ENCODE measurements at regions not wholly inside any gene's neighbourhood (a gene's known extent, or its start where the extent isn't known, plus 50 kb on each side); places are given as distances from the start of the nearest gene placed in this dataset.

DNA sequence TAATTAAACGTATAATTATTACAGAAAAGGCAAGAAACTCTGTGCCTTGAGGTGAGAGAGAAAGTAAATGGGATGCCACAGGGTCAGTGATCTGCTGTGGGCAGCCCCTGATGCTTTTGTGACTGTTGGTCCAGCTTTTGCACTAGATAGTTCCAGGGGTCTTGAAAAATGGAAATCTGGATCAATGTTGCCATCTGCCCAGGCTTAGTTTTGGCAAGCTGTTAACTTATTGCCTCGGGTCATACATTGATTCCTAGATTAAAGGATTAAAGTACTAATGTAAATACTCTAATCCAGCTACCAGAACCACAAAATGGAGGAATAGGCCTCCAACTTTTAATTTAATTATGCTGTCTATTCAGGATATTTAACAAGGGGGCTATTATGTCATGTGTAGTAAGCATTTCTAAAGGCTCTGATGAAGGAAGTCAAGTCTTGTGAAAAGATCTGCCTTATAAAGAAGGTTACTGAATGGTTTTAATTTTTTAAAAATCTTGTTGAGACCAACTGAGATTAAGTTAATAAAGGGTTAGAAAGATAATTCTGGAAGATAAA is 376.0 kb upstream of the HS3ST5 start:
- Histone ChIP-seq H3K9me3 (no peaks in the 10 kb centered on the region), H3K4me3 (no peak overlapping the region), H3K4me1 (ENCODE audit: control insufficient read depth in 1 of 2, low read depth in 2 of 2) (no peaks in the 10 kb centered on the region), H3K27me3 (replicated peaks; ENCODE audit: insufficient read depth) (no peaks in the 10 kb centered on the region), H3K27ac (no peak overlapping the region), H3K36me3 (no peaks in the 10 kb centered on the region)
- ATAC-seq (ENCODE audit: insufficient number of reproducible peaks, low FRiP score, low read depth), result no peak
- DNase-seq (ENCODE audit: low spot score), result no peak
- TF ChIP-seq, protein P1, sequence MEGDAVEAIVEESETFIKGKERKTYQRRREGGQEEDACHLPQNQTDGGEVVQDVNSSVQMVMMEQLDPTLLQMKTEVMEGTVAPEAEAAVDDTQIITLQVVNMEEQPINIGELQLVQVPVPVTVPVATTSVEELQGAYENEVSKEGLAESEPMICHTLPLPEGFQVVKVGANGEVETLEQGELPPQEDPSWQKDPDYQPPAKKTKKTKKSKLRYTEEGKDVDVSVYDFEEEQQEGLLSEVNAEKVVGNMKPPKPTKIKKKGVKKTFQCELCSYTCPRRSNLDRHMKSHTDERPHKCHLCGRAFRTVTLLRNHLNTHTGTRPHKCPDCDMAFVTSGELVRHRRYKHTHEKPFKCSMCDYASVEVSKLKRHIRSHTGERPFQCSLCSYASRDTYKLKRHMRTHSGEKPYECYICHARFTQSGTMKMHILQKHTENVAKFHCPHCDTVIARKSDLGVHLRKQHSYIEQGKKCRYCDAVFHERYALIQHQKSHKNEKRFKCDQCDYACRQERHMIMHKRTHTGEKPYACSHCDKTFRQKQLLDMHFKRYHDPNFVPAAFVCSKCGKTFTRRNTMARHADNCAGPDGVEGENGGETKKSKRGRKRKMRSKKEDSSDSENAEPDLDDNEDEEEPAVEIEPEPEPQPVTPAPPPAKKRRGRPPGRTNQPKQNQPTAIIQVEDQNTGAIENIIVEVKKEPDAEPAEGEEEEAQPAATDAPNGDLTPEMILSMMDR (IDR thresholded peaks at IDR 0.05), result no peak

DNA sequence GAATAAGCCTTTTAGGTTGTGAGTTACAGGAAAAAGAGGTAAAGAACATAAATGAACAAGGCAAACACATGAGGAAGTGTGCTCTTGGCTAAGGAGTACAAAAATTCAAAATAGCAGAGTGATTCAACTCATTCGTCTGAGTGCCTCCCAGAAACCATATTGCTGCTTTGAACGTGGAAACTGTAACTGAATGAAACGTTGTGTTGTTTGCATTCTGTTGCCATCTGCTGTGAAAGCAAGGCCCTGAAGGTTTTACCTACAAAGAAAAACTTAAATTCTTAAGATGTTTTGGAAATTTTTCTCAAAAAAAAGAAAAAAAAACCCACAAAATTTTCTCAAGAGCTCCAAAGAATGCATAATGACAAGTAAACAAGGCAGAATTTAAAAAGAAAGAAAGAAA is 375.4 kb upstream of the HS3ST5 start:
- TF ChIP-seq, protein P1 (IDR thresholded peaks at IDR 0.05), result no peak
- Histone ChIP-seq H3K9me3 (no peaks in the 10 kb centered on the region), H3K27me3 (replicated peaks; ENCODE audit: insufficient read depth) (no peaks in the 10 kb centered on the region), H3K4me1 (ENCODE audit: control insufficient read depth in 1 of 2, low read depth in 2 of 2) (no peaks in the 10 kb centered on the region), H3K36me3 (no peaks in the 10 kb centered on the region), H3K27ac (no peak overlapping the region), H3K4me3 (no peak overlapping the region)
- no peak for DNase-seq (ENCODE audit: low spot score)
- no peak for ATAC-seq (ENCODE audit: insufficient number of reproducible peaks, low FRiP score, low read depth)

DNA sequence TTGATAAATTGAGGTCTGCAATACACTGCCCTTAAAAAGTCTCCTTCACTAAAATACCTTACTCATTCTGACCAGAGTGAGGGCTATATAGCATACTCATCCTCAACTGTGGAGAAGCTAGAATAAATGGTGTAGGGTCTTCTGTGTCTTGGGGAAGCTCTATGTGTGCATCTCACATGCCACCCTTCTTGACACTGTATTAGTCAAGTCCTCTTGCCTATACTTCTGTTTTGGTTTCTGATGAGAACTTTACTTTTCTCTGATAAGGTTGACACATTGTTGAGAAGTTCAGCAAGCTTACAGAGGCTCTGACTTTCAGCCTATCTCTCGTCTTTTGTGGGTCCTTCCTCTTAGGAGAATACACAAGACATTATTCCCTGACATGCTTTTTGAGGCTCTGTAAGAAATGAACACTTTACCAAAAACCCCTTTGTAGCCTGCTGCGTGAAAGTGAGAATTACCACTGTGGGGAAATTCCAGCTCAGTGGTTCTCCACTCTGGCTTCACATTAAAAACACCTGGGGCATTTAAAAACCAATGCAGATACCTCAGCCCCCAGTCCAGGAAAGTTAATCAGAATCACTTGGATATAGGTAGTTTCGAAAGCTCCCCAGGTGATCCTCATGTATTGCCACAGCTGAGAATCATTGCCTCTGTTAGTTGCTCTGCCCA is 372.1 kb upstream of the HS3ST5 start:
- no peak for ATAC-seq (ENCODE audit: insufficient number of reproducible peaks, low FRiP score, low read depth)
- H3K4me3 ChIP-seq, result no peak overlapping the region
- TF ChIP-seq, protein P1 (IDR thresholded peaks at IDR 0.05), result no peak
- H3K36me3 ChIP-seq, result no peaks in the 10 kb centered on the region
- H3K4me1 ChIP-seq (ENCODE audit: control insufficient read depth in 1 of 2, low read depth in 2 of 2), result no peaks in the 10 kb centered on the region
- no peaks in the 10 kb centered on the region for H3K9me3 ChIP-seq
- DNase-seq (ENCODE audit: low spot score), result no peak
- H3K27ac ChIP-seq, result no peak overlapping the region
- H3K27me3 ChIP-seq (replicated peaks; ENCODE audit: insufficient read depth), result no peaks in the 10 kb centered on the region

DNA sequence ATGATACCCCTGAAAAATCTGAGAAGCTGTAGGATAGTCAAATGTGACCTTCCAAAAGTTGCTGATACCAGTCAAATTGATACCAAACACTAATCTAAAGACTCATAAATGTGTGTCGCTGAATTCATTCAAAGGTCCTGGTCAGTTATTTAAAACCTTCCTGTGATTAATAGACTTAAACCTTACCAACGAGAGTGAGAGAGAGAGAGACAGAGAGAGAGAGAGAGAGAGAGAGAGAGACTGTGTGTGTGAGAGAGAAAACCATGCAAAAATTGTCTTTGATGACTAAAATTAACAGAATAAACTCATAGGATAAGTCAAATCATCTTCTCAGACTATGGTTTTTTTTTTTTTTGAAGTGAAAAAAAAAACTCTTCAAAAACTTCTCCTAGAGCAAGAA is 370.9 kb upstream of the HS3ST5 start:
- ATAC-seq (ENCODE audit: insufficient number of reproducible peaks, low FRiP score, low read depth), result no peak
- no peaks in the 10 kb centered on the region for H3K27me3 ChIP-seq (replicated peaks; ENCODE audit: insufficient read depth)
- TF ChIP-seq, protein P1 (IDR thresholded peaks at IDR 0.05), result no peak
- no peak for DNase-seq (ENCODE audit: low spot score)
- no peak overlapping the region for H3K27ac ChIP-seq
- no peaks in the 10 kb centered on the region for H3K9me3 ChIP-seq
- no peak overlapping the region for H3K4me3 ChIP-seq
- H3K4me1 ChIP-seq (ENCODE audit: control insufficient read depth in 1 of 2, low read depth in 2 of 2), result no peaks in the 10 kb centered on the region
- H3K36me3 ChIP-seq, result no peaks in the 10 kb centered on the region

DNA sequence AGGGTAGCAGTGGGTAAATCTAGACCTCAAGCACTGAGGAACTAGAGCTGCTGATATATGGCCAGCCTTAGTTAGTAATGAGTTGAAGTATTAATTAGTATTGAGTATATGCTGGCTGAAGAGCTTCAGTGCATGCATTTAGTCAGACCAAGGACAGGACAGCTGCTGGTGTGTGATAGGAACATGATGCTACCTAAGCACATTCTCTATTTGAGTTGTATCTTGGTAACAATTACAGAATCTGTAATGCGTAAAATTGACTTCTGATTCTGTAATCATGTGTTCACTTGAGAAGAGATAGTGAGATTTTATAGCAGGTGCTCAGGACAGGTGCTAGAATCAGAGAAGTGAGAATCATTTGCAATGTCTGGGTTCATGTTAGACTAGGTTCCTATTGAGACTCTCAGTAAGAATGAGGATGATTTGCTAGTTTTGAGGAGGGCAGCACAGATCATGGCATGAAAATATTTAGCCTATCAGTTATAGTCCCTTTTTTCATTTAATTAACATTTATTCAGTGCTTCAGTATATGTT is 369.4 kb upstream of the HS3ST5 start:
- H3K27ac ChIP-seq, result no peak overlapping the region
- no peak overlapping the region for H3K4me3 ChIP-seq
- ATAC-seq (ENCODE audit: insufficient number of reproducible peaks, low FRiP score, low read depth), result no peak
- DNase-seq (ENCODE audit: low spot score), result no peak
- no peaks in the 10 kb centered on the region for H3K4me1 ChIP-seq (ENCODE audit: control insufficient read depth in 1 of 2, low read depth in 2 of 2)
- TF ChIP-seq, protein P1 (IDR thresholded peaks at IDR 0.05), result no peak
- no peaks in the 10 kb centered on the region for H3K36me3 ChIP-seq
- H3K27me3 ChIP-seq (replicated peaks; ENCODE audit: insufficient read depth), result no peaks in the 10 kb centered on the region
- H3K9me3 ChIP-seq, result no peaks in the 10 kb centered on the region

All from thoracic aorta (tissue), 2 donors.